Pancreas (tissue), 10 donors: ENCODE measurements at regions not wholly inside any gene's neighbourhood (a gene's known extent, or its start where the extent isn't known, plus 50 kb on each side); places are given as distances from the start of the nearest gene placed in this dataset.

ENCODE experiments used
- ATAC-seq, 4 donors: fragments of 200-7000 bp; cut with Tn5 transposase; one replicate each; pipeline versions ENCODE4 v1.8.0 to v1.9.1; 2020; ENCODE audit warnings: mild to moderate bottlenecking in 4 of 4, moderate library complexity in 4 of 4
- DNase-seq, 6 donors: peaks; one replicate each; pipeline ENCODE4 v3.0.0-alpha.2; 2020
- FAIRE-seq: peaks from 2 replicates; lab custom pipeline; 2012; peaks lifted over from hg19 to GRCh38; lab: Jason Lieb, UNC
- H3K27ac ChIP-seq, 4 donors: fragments of 200-600 bp; sonication (generic); 1 replicate in 3 of 4; 2 replicates in 1 of 4; pipeline versions ENCODE4 v1.5.0 to v1.8.0; 2020
- H3K27me3 ChIP-seq, 4 donors: fragments of 200-600 bp; one replicate each; pipeline ENCODE4 v1.8.0; 2021
- H3K36me3 ChIP-seq, 3 donors: fragments of 200-600 bp; sonication (generic) in 1 of 3; one replicate each; pipeline versions ENCODE4 v1.5.0 to v1.8.0; 2020 to 2021
- H3K4me1 ChIP-seq, 3 donors: fragments of 200-600 bp; one replicate each; pipeline ENCODE4 v1.8.0; 2021
- H3K4me3 ChIP-seq, 4 donors: fragments of 200-600 bp; sonication (generic) in 2 of 4; one replicate each; pipeline versions ENCODE4 v1.5.0 to v1.8.0; 2020 to 2021
- H3K9me3 ChIP-seq, 4 donors: fragments of 200-600 bp; one replicate each; pipeline ENCODE4 v1.8.0; 2021
- WGBS, 2 donors: extraction: QIAGEN DNeasy Blood & Tissue Kit; methylation state at CpG; one replicate each; pipeline ENCODE4 v1.1.7; 2013; 5-methylcytosine and 5-hydroxymethylcytosine counted together
- intact Hi-C, 3 donors: fragments of 100-400 bp; cut with DNase I; formaldehyde crosslinking; loops; one replicate each; pipeline versions ENCODE4 v1.11.1 to v1.14.2; 2022
- TF ChIP-seq, protein P1 (sequence below), 4 donors: fragments of 200-600 bp; sonication (generic) in 3 of 4; IDR thresholded peaks; one replicate each; pipeline versions ENCODE4 v1.5.0 to v1.8.0; 2021; ENCODE audit warnings: antibody characterized with exemption in 4 of 4
- donor health status: healthy with polysubstance abuse.
- donor health status: DM: no; HTN: no; CAD: no; lungs with moderate emphysema.
- donor health status: DM: no; HTN: no; CAD: no.
- donor health status: control.
- donor health status: control.
- donor health status: Bipolar disorder and iron deficiency.
- donor health status: DM: yes; HTN: yes; CAD: no.
- donor health status: DM: no; HTN: no; CAD: no.
- donor health status: DM: no; HTN: no; CAD: no.
- donor health status: DM: yes; HTN: yes; CAD: no.

DNA sequence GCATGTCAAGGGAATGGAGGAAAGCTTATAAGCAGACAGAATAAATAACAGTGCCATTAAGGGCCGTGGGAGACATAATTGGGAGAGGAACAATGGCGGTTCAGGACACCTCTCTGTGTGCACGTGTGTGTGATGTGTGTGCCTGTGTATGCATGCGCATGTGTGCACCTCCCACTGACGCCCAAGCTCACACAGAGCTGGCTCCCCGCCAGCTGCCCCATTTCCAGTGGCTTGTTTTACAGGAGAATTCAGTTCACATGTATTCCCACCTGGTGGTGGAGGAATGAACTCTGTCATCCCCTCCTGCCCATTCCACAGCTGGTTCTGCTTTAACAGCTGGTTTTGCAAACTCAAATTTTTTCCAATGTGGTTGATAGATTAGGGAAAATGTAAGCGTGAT, 262.2 kb downstream of the AJAP1 start:
- intact Hi-C loops = no loop called here
- 72 to 74% methylated on average over 7 of the region's 7 CpGs for WGBS, 2 donors
- H3K36me3 ChIP-seq = no peaks in the 10 kb centered on the region
- ATAC-seq (no peak), FAIRE-seq (no peak), DNase-seq (no peak)
- TF ChIP-seq, protein P1, sequence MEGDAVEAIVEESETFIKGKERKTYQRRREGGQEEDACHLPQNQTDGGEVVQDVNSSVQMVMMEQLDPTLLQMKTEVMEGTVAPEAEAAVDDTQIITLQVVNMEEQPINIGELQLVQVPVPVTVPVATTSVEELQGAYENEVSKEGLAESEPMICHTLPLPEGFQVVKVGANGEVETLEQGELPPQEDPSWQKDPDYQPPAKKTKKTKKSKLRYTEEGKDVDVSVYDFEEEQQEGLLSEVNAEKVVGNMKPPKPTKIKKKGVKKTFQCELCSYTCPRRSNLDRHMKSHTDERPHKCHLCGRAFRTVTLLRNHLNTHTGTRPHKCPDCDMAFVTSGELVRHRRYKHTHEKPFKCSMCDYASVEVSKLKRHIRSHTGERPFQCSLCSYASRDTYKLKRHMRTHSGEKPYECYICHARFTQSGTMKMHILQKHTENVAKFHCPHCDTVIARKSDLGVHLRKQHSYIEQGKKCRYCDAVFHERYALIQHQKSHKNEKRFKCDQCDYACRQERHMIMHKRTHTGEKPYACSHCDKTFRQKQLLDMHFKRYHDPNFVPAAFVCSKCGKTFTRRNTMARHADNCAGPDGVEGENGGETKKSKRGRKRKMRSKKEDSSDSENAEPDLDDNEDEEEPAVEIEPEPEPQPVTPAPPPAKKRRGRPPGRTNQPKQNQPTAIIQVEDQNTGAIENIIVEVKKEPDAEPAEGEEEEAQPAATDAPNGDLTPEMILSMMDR (IDR thresholded peaks at IDR 0.05) = no peak
- H3K27ac ChIP-seq = no peak overlapping the region
- H3K27me3 ChIP-seq = no peaks in the 10 kb centered on the region
- H3K9me3 ChIP-seq = no peaks in the 10 kb centered on the region
- H3K4me3 ChIP-seq = no peak overlapping the region
- peaks cover under 1 to 1% (median under 1%) of the 10 kb centered on the region in 3 donors for H3K4me1 ChIP-seq

DNA sequence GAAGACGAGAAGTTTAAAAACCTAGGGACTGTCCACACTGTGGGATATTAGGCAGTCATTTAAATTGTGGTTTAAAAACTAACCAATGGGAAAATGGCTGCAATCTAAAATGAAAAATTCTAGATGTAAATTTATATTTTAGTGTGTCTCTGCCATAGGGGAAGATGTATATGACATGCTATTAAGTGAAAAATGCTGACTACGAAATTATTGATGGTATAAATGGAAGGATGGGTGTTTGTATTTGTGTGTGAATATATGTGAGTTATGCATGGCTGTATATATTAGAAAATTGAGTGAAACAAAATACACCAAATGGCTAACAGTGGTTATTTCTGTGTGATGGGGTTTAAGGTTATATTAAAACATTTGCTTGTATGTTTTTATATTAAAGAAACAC, 260.7 kb downstream of the AJAP1 start:
- intact Hi-C loops = no loop called here
- TF ChIP-seq, protein P1 (IDR thresholded peaks at IDR 0.05) = no peak
- Histone ChIP-seq H3K4me3 (no peak overlapping the region), H3K27ac (no peak overlapping the region), H3K27me3 (no peaks in the 10 kb centered on the region), H3K4me1 (no peaks in the 10 kb centered on the region), H3K9me3 (no peaks in the 10 kb centered on the region), H3K36me3 (no peaks in the 10 kb centered on the region)
- no peak for FAIRE-seq
- 83 to 89% methylated on average over 2 of the region's 2 CpGs for WGBS, 2 donors
- no peak for ATAC-seq
- DNase-seq = no peak

DNA sequence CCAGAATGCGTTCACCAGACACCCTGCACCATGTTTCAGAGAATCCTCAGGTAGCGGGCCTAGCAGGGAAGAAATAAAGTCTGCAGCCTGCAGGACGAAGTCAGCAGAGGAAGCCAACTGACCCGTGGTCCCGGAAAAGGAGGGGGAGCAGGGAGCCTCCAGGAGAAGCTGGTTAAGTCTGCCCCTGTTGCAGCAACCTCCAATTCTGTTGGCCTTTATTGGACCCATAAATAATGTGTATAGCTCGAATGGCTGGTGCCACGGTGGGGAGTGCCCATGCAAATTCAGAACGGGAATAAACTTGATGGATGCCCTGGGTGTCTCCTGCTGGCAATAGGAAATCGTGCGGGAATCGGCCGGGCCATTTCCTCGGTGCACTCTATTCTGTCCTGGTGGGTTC, 254.1 kb downstream of the AJAP1 start:
- Histone ChIP-seq H3K27me3 (no peaks in the 10 kb centered on the region), H3K36me3 (no peaks in the 10 kb centered on the region), H3K9me3 (no peaks in the 10 kb centered on the region), H3K4me3 (no peak overlapping the region), H3K4me1 (no peaks in the 10 kb centered on the region), H3K27ac (no peak overlapping the region)
- 79 to 86% methylated on average over 13 of the region's 13 CpGs for WGBS, 2 donors
- DNase-seq = no peak
- no peak for FAIRE-seq
- ATAC-seq = no peak
- intact Hi-C loops = no loop called here
- TF ChIP-seq, protein P1 (IDR thresholded peaks at IDR 0.05) = no peak

DNA sequence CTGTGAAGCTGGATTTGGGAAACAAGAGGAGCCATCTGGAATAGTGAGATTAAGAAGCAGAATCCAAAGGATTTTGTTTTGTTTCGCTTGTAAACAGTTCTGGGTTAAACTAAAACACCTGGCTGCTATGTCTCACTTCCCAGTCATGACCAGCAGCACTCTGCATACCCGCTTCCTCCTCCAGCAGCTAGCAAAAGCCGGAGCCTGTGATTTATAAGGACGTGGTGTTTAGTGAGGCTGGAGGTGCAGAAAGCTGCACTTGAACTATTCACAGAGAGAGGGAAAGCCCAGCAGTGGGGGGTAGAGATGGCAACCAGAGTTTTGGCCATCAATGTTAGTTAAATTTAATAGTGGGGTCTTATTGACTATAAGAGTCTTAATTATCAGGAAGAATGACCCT, 240.2 kb downstream of the AJAP1 start:
- H3K27ac ChIP-seq = no peak overlapping the region
- no peak for ATAC-seq
- H3K36me3 ChIP-seq = no peaks in the 10 kb centered on the region
- FAIRE-seq = no peak
- no peaks in the 10 kb centered on the region for H3K4me1 ChIP-seq
- DNase-seq = no peak
- intact Hi-C loops = no loop called here
- H3K4me3 ChIP-seq = no peak overlapping the region
- 56 to 62% methylated on average over 4 of the region's 4 CpGs for WGBS, 2 donors
- H3K27me3 ChIP-seq = no peaks in the 10 kb centered on the region
- no peaks in the 10 kb centered on the region for H3K9me3 ChIP-seq
- TF ChIP-seq, protein P1 (IDR thresholded peaks at IDR 0.05) = no peak

DNA sequence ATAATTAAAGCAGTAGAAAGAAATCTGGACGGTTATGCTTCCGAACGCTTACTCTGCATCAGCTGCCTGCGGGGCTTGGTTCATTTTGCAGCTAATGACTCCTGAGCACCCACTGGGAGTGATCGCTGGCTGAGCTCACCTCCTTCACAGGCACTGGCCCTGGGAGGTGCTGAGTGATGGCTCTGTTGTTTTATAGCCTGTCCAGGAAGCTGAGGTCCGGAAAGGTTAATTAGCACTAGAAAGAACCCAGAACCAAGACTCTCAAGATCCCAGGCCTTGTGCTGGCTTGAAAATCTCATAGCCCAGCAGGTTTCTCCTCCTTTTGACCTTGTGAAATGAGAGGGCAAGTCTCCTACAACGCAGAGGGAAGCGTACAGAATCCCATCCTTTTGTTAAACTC, 226.2 kb downstream of the AJAP1 start:
- FAIRE-seq = no peak
- 68 to 84% methylated on average over 8 of the region's 8 CpGs for WGBS, 2 donors
- intact Hi-C loops = no loop called here
- Histone ChIP-seq H3K27me3 (no peaks in the 10 kb centered on the region), H3K9me3 (no peaks in the 10 kb centered on the region), H3K4me3 (no peak overlapping the region), H3K27ac (no peak overlapping the region), H3K36me3 (no peaks in the 10 kb centered on the region), H3K4me1 (no peaks in the 10 kb centered on the region)
- DNase-seq = no peak
- TF ChIP-seq, protein P1 (IDR thresholded peaks at IDR 0.05) = no peak
- no peak for ATAC-seq
